GM18858 (cell line): ENCODE measurements at regions not wholly inside any gene's neighbourhood (a gene's known extent, or its start where the extent isn't known, plus 50 kb on each side); places are given as distances from the start of the nearest gene placed in this dataset.

Experiments
- ATAC-seq: cut with Tn5 transposase; IDR thresholded peaks from one replicate; pipeline ENCODE4 v1.9.1; 2021; ENCODE audit not compliant: unreplicated experiment

DNA sequence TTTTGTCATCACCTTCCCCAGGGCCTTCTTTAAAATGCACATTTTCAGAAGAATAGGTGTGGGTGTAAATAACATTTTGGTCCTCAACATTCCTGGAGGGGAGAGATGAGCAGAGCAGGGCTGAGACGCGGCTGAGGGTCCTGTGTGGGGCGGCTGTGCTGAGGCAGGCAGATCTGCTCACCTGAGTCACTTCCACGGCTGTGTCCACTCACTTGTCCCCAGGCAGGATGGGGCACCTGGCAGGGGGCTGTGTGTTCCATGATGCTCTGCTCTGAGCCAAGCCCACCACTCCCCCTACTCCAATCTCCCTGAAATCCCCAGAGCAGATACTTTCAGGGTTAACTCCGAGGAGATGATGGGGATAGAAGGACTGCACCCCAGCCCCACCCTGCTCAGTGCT lies 93.8 kb downstream of the GLRX3 start:
- no peak for ATAC-seq

DNA sequence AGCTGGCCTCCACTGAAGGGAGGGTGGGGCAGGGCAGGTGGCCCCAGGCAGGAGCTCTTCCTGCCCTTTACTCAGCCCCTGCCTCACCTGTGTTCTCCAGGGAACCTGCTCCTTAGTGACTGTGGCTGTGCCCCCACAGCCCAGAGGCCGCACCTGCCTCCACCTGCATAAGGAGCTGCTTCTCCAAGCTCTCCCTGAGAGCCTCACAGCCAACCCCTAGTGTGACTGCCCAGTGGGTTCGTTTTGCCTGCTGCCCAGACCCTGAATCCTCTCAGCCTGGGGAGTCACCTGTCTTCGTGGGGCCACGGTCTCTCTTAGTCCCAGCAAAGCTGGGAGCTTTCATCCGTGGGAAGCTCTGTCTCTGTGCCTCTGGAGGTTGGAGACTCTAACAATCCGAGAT lies 94.4 kb downstream of the GLRX3 start:
- ATAC-seq = no peak

DNA sequence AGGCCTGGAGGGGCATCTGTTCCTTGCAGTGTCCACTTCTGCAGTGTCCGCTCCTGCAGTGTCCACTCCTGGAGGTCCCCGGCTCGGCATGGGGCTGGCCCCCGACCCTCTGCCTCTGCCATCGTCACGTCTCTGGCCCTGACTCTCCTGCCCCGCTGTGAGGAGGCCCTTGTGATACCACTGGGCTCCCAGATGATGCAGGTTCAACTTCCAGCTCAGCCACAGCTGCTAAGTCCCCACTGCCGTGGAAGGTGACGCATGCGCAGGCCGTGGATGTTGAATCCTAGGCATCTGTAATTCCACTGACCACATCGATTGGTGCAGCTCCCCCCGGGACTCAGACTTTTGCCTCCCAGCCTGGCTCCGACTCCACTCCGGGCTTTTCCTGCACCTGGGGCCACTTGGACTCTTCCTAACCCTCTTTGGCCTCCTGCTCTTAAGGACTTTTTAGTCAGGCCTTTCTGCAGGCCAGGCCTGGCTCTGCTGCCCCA lies 95.1 kb downstream of the GLRX3 start:
- ATAC-seq = no peak

DNA sequence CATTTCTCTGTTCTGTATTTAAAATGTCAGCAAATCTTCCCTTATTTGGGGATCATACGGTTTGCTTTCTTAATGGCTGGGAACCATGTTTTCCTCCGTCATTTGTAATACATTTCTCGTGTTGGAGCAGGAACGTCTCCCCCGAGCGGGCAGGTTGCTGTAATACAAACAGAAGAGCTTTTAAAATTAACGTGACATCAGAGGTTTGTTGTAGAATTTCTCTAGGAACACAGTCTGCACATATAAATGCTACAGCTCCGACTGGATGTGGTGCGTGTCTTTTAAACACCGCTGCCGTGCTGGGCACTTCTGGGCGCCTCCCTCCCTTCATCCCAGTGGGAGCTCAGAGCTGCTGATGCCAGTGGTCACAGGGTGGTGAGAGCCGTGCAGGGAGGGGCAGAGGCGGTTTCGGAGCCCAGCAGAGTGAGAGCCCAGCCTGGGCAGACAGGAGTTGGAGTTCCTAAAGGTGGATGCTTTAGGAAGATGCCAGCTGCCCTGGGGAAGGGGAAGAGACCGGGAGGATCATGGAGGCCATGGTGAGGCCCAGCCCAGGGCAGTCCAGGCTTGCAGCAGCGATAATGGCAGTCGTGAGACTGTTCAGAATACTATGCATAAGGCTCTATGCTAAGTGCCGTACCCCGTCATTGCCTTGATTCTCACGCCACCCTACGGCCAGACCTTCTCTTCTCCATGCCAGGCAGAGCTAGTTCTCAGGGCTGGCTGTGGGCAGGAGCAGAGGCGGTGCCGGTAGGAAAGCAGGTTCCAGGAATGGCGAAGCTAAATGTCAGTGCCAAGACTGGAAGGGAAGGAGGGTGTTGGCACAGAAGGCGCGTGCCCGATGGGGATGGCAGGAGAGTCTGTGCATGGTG lies 96.2 kb downstream of the GLRX3 start:
- no peak for ATAC-seq

DNA sequence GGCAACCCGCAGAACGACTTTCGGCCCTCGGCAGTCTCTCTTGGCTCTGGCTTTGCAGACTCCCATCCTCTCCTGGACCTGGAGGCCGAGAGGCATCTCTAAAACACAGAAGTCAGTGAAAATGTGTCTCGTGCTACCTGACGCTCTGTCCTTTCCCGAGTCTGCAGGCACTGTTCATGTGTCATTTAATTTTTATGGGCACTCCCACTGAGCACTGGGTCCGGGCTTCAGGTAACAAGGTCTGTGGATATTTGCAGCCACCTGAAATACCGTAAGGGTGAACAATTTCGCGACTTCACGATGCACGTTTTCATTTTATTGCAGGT lies 96.8 kb downstream of the GLRX3 start:
- ATAC-seq = no peak

DNA sequence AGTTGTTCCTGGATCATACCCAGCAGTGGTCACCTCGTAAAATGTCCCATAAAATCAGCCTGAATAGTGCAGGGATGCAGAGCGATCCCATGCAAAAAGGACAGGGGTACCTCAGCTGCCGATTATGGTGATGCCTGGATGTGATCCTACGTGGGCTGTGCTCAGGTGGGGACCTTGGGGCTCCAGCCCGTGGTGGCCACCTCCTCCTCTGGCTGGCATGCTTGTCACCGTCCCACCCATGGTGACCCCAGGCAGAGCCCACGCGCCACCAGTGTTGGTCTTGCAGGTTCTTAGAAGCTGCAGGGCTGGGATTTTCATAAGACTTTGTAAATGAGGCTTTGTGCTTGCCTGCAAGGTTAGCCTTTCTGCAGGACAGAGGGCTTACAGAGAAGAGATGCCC lies 97.2 kb downstream of the GLRX3 start:
- no peak for ATAC-seq

DNA sequence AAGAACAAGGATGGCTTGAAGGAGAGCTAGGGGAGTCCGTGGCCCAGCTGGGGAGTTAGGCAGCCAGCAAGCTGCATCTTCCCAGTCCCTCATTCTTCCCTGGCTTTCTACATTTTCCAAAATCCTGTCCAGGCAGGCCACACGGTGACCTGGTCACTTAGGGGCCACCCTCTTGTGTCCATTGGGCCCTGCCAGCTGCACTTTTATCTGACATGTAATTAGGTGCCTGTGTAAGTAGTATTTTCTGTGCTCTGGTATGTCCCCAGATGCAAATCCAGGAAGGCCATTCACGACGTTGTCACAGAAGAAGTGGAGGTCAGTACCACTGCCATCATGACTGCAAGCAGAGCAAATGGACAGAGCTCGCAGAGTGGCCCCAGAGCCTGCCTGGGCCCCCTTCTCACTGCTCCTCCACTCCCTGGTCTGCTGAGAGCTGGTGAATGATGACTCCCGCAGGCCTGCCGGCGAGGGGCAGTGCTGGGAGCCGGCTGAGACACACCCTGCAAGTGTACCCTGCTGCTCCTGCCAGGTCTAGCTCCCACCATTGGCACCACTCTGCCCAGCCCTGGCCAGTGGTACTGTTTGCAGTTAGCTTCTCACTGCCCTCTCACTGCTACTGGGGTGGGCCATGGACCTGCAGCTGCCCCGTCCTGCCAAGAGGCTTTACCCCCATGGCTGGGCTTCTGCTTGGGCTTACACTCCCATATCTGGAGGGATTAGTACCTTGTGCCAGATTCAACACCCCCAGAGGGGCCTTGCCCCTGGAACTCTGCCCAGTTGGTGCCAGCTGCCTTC lies 98.2 kb downstream of the GLRX3 start:
- no peak for ATAC-seq

DNA sequence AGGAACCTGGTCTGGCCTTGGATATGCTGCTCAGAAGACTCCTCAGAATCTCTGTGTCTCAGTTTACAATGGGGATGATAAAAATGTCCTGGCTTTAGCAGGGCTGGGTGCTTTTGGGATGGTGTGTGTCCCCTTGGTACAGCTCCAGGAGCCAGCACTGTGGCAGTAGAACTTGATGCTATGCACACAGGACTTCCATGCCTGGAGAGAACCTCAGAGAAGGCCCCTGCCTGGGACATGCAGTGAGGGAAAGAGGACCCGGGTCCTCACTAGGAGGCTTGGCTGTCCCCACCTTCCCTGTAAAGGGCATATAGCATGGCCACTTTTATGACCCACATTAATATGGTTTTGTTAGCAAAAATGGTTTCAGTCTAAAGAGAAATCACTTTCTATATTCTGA lies 100.5 kb downstream of the GLRX3 start:
- no peak for ATAC-seq

DNA sequence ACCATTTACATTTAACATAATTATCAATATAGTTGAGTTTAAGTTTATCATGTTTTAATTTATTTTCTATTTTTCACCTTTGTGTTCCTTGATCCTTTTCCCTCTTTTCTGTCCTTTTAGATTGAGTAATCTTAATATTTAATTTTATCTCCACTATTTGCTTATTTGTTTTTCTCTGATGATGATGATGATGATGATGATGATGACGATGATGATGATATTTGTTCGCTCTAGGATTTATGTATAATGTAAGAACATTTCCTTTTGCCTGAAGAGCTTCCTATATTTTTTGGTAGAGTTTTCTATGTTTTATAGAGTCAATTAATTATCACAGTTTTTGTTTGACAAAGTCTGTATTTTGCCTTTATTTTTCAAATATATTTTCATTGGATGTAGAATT lies 104.2 kb downstream of the GLRX3 start:
- no peak for ATAC-seq

DNA sequence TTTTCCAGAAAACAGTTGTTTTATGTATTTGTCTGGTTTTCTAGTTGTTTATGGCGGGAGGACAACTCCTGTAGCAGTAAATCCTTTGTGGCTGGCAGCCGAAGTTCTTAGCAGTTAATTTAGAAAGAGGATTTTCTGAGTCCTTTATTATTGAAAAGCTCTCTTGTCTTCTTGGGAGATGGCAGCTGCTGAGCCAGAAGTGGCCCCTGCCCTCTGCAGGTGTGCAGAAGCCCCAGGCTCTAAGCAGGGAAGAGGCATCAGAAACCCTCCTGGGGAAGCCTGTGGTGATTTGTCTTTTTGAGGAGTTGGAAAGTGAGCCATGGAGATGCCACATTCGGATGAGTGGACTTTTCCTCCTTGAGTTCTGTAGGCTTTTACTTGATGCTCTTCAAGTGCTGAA lies 106.3 kb downstream of the GLRX3 start:
- ATAC-seq = no peak

DNA sequence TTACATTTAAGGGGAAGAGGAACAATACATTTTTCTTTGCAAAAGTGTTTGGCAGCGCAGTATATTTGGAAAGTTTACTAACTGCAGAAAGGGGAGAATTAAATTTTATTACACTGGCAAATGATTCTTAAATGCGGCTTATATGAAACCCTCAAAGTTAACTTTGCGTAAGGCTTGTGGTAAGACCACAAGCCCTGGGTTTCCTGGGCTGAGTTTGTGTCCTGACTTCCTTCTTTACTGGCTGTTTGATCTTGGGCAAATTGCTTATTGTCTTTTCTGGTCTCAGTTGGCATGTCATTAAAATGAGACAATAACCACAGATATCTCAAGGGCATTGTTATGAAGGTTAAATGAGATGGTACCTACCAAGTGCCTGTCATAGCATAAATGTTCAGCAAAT lies 106.8 kb downstream of the GLRX3 start:
- ATAC-seq = no peak

DNA sequence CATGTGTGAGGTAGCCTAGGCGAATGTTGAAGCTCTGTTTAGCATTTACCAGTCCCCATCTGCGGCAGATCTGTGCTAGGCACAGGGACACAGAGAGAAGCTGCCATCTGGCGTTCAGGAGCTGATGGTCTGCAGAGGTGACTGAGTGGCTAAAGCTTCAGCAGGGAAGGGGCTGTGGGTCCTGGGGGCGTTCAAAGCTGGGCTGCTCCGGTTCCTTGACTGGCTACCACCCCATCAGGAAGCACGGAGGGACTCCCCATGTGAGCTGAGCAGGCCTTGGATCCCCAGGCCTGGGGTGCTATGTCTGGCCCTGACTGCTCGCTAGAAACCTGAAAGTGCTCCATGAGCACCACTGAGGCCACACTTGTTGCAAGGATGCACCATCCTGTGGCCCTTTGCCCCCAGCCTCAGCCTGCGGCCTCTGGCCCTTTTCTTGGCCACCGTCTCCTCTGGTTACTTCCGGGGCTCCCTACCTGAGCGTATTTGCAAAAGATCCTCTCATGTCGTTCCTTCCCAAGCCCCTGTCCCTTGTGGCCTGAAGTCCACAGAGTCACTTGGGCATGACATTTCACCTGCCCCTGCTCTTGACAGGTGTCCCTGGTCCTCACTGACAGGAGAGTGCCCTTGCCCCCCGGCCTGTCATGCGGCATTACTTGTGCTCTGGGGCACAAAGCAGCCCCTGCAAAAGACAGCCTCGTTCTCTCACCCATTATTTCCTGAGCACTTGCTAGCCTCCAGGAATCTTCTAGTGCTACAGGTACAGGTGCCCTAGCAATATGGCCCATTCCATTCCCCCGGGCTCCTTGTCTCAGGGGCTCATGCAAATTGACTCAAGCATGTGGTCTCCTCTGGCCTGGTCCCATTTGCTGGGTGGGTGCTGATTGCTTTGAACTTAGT lies 108.1 kb downstream of the GLRX3 start:
- ATAC-seq = no peak

DNA sequence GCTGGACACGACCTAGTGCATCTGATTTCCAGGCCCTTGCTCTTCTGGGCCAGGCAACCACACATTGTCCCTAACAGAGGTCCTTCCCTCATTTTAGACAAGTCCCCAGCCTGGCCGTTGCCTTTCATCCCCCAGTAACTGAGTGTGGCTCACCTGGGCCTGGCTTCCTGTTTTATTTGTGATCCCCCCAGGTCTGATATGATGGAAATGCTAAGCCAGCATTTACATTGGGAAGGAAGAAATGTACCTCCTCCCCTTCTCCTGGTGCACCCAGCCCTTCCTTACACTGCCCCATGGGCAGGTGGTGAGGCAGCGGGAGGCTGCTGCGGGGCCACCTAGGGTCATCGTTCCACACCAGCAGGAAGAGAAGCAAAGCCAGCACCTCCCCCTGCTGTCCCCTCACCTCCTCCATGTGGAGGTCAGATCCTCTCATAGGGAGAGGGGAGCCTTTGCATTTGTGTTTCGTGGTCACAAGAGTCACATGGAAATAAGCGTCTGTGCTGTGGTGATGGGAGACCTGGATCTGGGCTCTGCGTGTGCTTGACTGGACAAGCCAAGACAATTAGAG lies 108.8 kb downstream of the GLRX3 start:
- ATAC-seq = no peak

DNA sequence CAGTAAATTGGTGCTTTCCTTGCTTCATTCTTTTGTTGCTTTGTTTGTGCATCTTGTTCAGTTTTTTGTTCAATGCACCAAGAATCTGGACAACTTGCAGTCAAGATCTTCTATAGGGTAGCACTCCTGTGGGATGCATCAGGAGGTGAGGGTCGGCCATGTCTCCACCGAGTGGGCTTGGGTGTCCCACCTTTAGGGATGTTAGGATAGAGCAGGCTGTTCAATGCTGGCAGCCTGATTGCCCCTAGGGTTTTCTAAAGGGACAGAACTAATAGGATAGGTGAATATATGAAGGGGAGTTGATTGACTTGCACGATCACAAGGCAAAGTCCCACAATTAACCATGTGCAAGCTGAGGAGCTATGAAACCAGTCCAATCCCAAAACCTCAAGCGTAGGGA lies 109.9 kb downstream of the GLRX3 start:
- no peak for ATAC-seq

DNA sequence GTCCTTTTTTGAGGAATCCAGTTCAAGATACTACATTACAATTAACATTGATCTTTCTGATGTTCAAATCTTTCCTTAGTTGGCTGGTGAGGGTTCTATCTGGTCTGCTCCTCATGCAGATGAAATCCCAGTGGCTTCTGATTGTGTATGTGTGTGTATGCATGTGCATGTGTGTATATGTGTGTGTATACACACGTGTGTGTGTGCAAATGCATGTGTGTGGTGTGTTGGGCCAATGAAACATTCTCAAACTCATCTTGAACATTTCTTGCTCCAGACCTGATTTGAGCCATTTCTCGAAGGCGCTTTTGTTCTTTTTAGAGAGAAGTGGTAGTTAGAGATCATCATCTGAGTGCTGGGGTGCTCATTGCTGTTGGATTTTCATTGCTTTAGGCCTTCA lies 113.9 kb downstream of the GLRX3 start:
- no peak for ATAC-seq

DNA sequence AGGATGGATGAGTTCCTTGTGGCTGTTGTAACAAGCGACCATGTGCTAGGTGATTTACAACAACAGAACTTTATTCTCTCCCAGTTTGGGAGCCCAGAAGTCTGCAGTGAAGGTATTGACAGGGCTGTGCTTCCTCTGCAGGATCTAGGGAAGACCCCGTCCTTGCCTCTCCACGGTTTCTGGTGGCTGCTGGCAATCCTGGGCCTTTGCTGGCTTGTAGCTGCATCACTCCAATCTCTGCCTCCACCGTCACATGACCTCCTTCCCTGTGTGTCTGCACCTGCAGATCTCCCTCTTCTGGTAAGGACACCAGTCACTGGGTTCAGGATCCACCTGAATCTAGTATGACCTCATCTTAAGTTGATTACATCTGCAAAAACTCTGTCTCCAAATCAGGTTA lies 115.6 kb downstream of the GLRX3 start:
- ATAC-seq = no peak

DNA sequence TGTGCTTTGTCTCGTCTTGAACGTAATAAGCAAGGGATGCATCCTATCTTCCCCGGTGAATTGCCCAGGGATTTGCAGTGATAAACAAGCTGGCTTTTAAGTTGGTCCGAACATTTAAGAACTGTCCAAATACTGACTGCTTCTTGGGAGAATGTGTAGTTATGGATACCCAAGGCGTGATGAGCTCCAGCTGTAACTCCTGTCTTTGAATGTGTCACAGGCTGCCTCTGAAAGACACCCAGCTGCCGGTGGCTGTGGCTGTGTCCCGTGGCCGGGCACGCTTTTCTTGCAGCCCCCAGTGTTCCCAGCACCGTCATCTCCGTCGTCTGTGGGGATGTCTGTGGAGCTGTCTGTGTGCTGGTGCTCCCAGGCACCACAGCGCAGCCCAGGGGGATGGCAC lies 118.1 kb downstream of the GLRX3 start:
- no peak for ATAC-seq

DNA sequence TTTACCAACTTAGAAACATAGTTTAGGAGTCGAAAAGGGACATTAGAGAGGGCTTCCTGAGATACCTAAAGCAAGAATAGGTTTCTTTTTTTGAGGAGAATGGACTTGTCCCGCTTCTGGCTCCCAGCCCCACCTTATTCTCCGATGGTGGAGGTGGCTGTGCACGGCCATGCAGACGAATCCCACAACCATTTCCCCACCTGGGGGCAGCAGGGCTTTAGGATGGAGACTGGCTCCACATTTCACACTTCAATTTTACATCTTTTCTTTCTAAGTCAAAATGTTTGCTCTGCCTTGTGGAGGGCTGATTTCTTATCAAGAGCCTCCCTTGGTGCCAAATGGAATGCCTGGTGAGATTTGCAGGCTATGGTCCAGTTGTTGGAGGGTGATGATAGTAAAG lies 118.5 kb downstream of the GLRX3 start:
- no peak for ATAC-seq

DNA sequence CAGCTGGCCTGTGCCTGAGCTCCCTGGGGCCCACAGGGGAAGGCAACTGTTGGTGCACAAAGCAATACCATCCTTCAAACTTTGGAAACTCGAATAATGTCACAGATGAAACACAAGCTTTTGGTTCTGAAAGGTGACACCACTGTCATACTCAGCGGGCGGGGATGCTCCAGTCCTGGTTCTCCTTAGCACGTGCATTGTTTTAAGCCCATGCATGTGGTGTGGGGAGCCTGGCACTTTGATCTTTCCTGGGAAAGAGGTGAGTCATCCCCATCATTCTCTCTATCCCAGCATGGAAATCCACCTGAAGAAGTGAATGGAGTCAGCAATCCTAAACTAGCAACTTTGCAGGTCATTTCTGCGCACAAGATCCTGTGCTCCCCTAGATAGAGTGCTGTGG lies 119.6 kb downstream of the GLRX3 start:
- no peak for ATAC-seq

DNA sequence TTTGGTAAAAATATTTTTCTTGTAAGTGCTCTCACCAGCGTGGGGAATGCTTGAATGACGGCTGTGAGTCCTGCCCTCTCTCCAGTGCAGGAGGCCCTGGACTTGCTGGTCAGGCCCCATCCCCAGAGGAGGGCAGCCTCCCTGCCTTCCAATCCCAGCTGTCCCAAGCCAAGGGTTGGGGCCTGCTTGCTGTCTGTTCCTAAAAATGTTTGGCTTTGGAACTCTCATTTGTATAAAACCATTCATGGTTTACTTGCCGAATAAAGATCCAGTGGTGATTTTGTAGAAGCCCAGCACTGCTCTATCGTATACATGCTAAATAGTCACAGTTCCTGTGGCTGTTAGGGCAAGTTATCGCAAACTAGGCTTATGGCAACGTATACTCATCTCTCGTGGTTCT lies 121.7 kb downstream of the GLRX3 start:
- no peak for ATAC-seq

DNA sequence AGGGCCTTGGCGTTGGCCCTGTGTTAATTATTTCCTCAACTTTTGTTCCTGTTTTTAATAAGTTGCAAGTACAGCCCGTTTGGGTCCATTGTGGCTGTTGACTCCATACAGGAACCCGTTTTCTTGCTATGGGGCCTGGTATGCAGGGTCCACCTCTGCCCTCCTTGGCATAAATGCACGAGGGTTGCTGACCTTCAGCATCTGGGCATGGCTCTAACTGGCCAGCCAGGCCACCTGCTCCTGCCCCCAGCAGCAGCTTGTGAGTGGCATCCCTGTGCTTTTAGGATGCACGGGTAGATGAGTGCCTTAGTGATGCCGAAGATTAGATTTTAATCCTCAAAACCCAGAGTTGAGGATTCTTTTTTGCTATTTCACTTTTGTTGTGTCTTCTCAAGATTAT lies 123.2 kb downstream of the GLRX3 start:
- no peak for ATAC-seq
